DMS53 treated with DMSO at 0.1 percent for 48 hours (cell line): ENCODE measurements at regions not wholly inside any gene's neighbourhood (a gene's known extent, or its start where the extent isn't known, plus 50 kb on each side); places are given as distances from the start of the nearest gene placed in this dataset.

Experiments used
- DNase-seq: peaks from one replicate; lab custom pipeline; 2025; ENCODE audit not compliant: unreplicated experiment; lab: John Stamatoyannopoulos, UW

GRCh38 chr12:94722664-94723063, 72.3 kb upstream of the TMCC3 start:
- no peak for DNase-seq

- DNase-seq, result no peak
These were observed 70.8 kb upstream of the TMCC3 start for GRCh38 chr12:94721173-94721572.

- DNase-seq, result peak; percentile 78
These were observed 67.8 kb upstream of the TMCC3 start for GRCh38 chr12:94718114-94718513.

GRCh38 chr12:94717656-94718055, 67.3 kb upstream of the TMCC3 start:
- DNase-seq, result no peak

- DNase-seq, result no peak
These were observed 66.8 kb upstream of the TMCC3 start for GRCh38 chr12:94717108-94717507.

- DNase-seq, result no peak
These were observed 66.0 kb upstream of the TMCC3 start for GRCh38 chr12:94716339-94716738.

GRCh38 chr12:94714378-94715114, 64.2 kb upstream of the TMCC3 start:
- peak; percentile 98 for DNase-seq

- no peak for DNase-seq
These were observed 62.6 kb upstream of the TMCC3 start for GRCh38 chr12:94712815-94713515.

GRCh38 chr12:94710933-94711332, 60.6 kb upstream of the TMCC3 start:
- DNase-seq, result peak; percentile 19

- DNase-seq, result no peak
These were observed 57.5 kb upstream of the TMCC3 start for GRCh38 chr12:94707892-94708291.

- DNase-seq, result no peak
These were observed 56.7 kb upstream of the TMCC3 start for GRCh38 chr12:94707036-94707435.

- DNase-seq, result no peak
These were observed 55.9 kb upstream of the TMCC3 start for GRCh38 chr12:94706250-94706661.

- no peak for DNase-seq
These were observed 55.3 kb upstream of the TMCC3 start for GRCh38 chr12:94705676-94706075.

GRCh38 chr12:94704452-94705306, 54.3 kb upstream of the TMCC3 start:
- peak; percentile 90 for DNase-seq

GRCh38 chr12:94702696-94703095, 52.3 kb upstream of the TMCC3 start:
- no peak for DNase-seq

- no peak for DNase-seq
These were observed 51.4 kb upstream of the TMCC3 start for GRCh38 chr12:94701711-94702110.

GRCh38 chr12:94700662-94701061, 50.3 kb upstream of the TMCC3 start:
- DNase-seq, result no peak
